HEK293 (cell line): ENCODE measurements at regions not wholly inside any gene's neighbourhood (a gene's known extent, or its start where the extent isn't known, plus 50 kb on each side); places are given as distances from the start of the nearest gene placed in this dataset.

ENCODE experiments used
- CTCF ChIA-PET: fragments of 350-600 bp; formaldehyde crosslinking; extraction: SDS; loops from one replicate; lab custom pipeline; 2021; ENCODE audit warnings: antibody characterized with exemption; lab: Yijun Ruan, JAX
- POLR2A ChIA-PET: fragments of 300-600 bp; formaldehyde crosslinking; extraction: SDS; loops from one replicate; lab custom pipeline; 2020; ENCODE audit warnings: antibody characterized with exemption, inconsistent platforms; lab: Yijun Ruan, JAX
- H3K27ac ChIP-seq: fragments of 200-500 bp; sonication (Bioruptor generic); 2 replicates; pipeline ENCODE4 v1.5.1; 2014; ENCODE audit warnings: low read depth, low read length, control low read depth, inconsistent platforms; ENCODE audit errors: extremely low read depth
- H3K36me3 ChIP-seq, 2 experiments: fragments of 200-500 bp in 1 of 2; sonication (Bioruptor generic) in 1 of 2; 1 replicate in 1 of 2; 2 replicates in 1 of 2; pipeline ENCODE4 v1.5.1; 2014 to 2017; ENCODE audit warnings: inconsistent platforms in 2 of 2, low read length in 2 of 2; ENCODE audit not compliant: control insufficient read depth in 2 of 2, insufficient read depth in 1 of 2
- H3K4me1 ChIP-seq: fragments of 200-500 bp; sonication (Bioruptor generic); 2 replicates; pipeline ENCODE4 v1.5.1; 2014; ENCODE audit warnings: mild to moderate bottlenecking, low read length, inconsistent platforms; ENCODE audit not compliant: control insufficient read depth, insufficient read depth
- H3K4me3 ChIP-seq: 2 replicates; pipeline ENCODE4 v1.5.1; 2011; ENCODE audit warnings: low read depth, mild to moderate bottlenecking, control low read depth, low read length, moderate library complexity
- H3K9me3 ChIP-seq: fragments of 200-500 bp; sonication (Bioruptor generic); 2 replicates; pipeline ENCODE4 v1.5.1; 2014; ENCODE audit warnings: low read depth, low read length, inconsistent platforms; ENCODE audit not compliant: control insufficient read depth, insufficient read depth
- AEBP2 ChIP-seq: fragments of 450-650 bp; formaldehyde crosslinking; IDR thresholded peaks from 2 replicates; pipeline ENCODE4 v1.5.1; 2016; ENCODE audit warnings: missing biosample characterization, missing genetic modification characterization, borderline replicate concordance
- EGR2 ChIP-seq: fragments of 450-650 bp; formaldehyde crosslinking; IDR thresholded peaks from 2 replicates; pipeline ENCODE4 v1.5.1; 2016; ENCODE audit warnings: low read depth, missing biosample characterization, missing genetic modification characterization
- HOXC10 ChIP-seq: sonication (generic); formaldehyde crosslinking; IDR thresholded peaks from 2 replicates; pipeline ENCODE4 v1.8.1; 2023; ENCODE audit warnings: mild to moderate bottlenecking, missing genetic modification reagents
- MYNN ChIP-seq: fragments of 450-650 bp; formaldehyde crosslinking; IDR thresholded peaks from 2 replicates; pipeline ENCODE4 v1.5.1; 2016; ENCODE audit warnings: missing biosample characterization, missing genetic modification characterization, borderline replicate concordance
- SALL2 ChIP-seq: fragments of 450-650 bp; formaldehyde crosslinking; IDR thresholded peaks from 2 replicates; pipeline ENCODE4 v1.5.0; 2017; ENCODE audit warnings: missing biosample characterization, mild to moderate bottlenecking, missing genetic modification characterization, borderline replicate concordance
- ZBTB1 ChIP-seq: fragments of 450-650 bp; formaldehyde crosslinking; IDR thresholded peaks from 2 replicates; pipeline ENCODE4 v1.5.1; 2016; ENCODE audit warnings: missing biosample characterization, missing genetic modification characterization
- ZNF223 ChIP-seq: fragments of 450-650 bp; formaldehyde crosslinking; IDR thresholded peaks from 2 replicates; pipeline ENCODE4 v1.5.1; 2016; ENCODE audit warnings: missing biosample characterization, missing genetic modification characterization
- ZNF324 ChIP-seq: fragments of 450-650 bp; formaldehyde crosslinking; IDR thresholded peaks from 2 replicates; pipeline ENCODE4 v1.5.1; 2016; ENCODE audit warnings: missing biosample characterization, missing genetic modification characterization
- ZNF350 ChIP-seq: fragments of 450-650 bp; formaldehyde crosslinking; IDR thresholded peaks from 2 replicates; pipeline ENCODE4 v1.5.0; 2017; ENCODE audit warnings: missing biosample characterization, mild to moderate bottlenecking, missing genetic modification characterization
- ZNF530 ChIP-seq: fragments of 450-650 bp; formaldehyde crosslinking; IDR thresholded peaks from 2 replicates; pipeline ENCODE4 v1.5.1; 2016; ENCODE audit warnings: low read depth, missing biosample characterization, missing genetic modification characterization
- ZNF548 ChIP-seq: fragments of 450-650 bp; formaldehyde crosslinking; IDR thresholded peaks from 2 replicates; pipeline ENCODE4 v1.5.1; 2016; ENCODE audit warnings: missing biosample characterization, missing genetic modification characterization
- ZNF560 ChIP-seq: fragments of 450-650 bp; formaldehyde crosslinking; IDR thresholded peaks from 2 replicates; pipeline ENCODE4 v1.5.1; 2017; ENCODE audit warnings: missing biosample characterization, missing genetic modification characterization, borderline replicate concordance
- ZNF571 ChIP-seq: fragments of 450-650 bp; formaldehyde crosslinking; IDR thresholded peaks from 2 replicates; pipeline ENCODE4 v1.5.0; 2017; ENCODE audit warnings: missing biosample characterization, missing genetic modification characterization
- ZNF704 ChIP-seq: fragments of 450-650 bp; formaldehyde crosslinking; IDR thresholded peaks from 2 replicates; pipeline ENCODE4 v1.5.1; 2016; ENCODE audit warnings: missing biosample characterization, missing genetic modification characterization
- TF ChIP-seq, protein P1 (sequence below): fragments of 450-650 bp; formaldehyde crosslinking; IDR thresholded peaks from 2 replicates; pipeline ENCODE4 v1.5.1; 2016; ENCODE audit warnings: missing biosample characterization, missing genetic modification characterization
- TF ChIP-seq, protein P2 (sequence below): fragments of 450-650 bp; formaldehyde crosslinking; IDR thresholded peaks from 2 replicates; pipeline ENCODE4 v1.5.1; 2016; ENCODE audit warnings: missing biosample characterization, missing genetic modification characterization
- TF ChIP-seq, protein P3 (sequence below): fragments of 450-650 bp; formaldehyde crosslinking; IDR thresholded peaks from 2 replicates; pipeline ENCODE4 v1.5.1; 2016; ENCODE audit warnings: missing biosample characterization, missing genetic modification characterization, low read depth

DNA sequence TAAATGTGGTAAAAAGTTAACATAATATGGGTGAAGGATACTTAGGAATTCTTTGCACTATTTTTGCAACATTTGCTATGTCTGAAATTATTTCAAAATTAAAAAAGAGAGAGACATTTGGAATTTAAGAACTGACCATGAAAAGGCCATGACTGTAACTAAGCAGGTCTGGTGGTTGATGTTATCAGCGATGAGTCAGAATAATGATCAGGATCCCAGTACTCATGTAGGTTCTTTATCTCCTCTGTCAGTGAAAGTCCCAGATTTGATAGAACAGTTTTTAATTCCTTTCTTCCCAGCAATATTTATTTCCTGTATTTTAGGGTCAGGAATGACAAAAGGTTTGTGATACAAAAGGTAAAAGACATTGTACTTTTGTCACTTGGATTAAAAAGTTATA is 242.4 kb upstream of the ZNF521 start (continued):
- TF ChIP-seq AEBP2 (tag by site-specific recombination) = no peak
- no peak for TF ChIP-seq ZNF223 (tag by site-specific recombination)
- no peak for TF ChIP-seq SALL2 (tag by site-specific recombination)
- no peak for TF ChIP-seq HOXC10 (CRISPR knock-in tag)
- no peak for TF ChIP-seq EGR2 (tag by site-specific recombination)
- no peak for TF ChIP-seq ZNF324 (tag by site-specific recombination)

GRCh38 chr18:25592804-25593360 is 240.9 kb upstream of the ZNF521 start:
- TF ChIP-seq ZBTB1 (tag by site-specific recombination) (no peak), ZNF548 (tag by site-specific recombination) (no peak), ZNF704 (tag by site-specific recombination) (no peak), ZNF530 (tag by site-specific recombination) (no peak), MYNN (no peak), ZNF571 (tag by site-specific recombination) (no peak), HOXC10 (CRISPR knock-in tag) (no peak), ZNF350 (tag by site-specific recombination) (no peak), ZNF560 (tag by site-specific recombination) (no peak)
- TF ChIP-seq, protein P1, sequence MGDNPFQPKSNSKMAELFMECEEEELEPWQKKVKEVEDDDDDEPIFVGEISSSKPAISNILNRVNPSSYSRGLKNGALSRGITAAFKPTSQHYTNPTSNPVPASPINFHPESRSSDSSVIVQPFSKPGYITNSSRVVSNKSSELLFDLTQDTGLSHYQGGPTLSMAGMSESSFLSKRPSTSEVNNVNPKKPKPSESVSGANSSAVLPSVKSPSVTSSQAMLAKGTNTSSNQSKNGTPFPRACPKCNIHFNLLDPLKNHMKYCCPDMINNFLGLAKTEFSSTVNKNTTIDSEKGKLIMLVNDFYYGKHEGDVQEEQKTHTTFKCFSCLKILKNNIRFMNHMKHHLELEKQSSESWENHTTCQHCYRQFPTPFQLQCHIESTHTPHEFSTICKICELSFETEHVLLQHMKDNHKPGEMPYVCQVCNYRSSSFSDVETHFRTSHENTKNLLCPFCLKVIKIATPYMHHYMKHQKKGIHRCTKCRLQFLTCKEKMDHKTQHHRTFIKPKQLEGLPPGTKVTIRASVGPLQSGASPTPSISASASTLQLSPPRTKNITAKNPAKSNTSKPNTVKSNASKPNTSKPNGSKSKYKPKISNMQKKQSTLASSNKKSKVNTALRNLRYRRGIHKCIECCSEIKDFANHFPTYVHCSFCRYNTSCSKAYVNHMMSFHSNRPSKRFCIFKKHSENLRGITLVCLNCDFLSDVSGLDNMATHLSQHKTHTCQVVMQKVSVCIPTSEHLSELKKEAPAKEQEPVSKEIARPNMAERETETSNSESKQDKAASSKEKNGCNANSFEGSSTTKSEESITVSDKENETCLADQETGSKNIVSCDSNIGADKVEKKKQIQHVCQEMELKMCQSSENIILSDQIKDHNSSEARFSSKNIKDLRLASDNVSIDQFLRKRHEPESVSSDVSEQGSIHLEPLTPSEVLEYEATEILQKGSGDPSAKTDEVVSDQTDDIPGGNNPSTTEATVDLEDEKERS (tag by site-specific recombination) = no peak
- TF ChIP-seq, protein P2, sequence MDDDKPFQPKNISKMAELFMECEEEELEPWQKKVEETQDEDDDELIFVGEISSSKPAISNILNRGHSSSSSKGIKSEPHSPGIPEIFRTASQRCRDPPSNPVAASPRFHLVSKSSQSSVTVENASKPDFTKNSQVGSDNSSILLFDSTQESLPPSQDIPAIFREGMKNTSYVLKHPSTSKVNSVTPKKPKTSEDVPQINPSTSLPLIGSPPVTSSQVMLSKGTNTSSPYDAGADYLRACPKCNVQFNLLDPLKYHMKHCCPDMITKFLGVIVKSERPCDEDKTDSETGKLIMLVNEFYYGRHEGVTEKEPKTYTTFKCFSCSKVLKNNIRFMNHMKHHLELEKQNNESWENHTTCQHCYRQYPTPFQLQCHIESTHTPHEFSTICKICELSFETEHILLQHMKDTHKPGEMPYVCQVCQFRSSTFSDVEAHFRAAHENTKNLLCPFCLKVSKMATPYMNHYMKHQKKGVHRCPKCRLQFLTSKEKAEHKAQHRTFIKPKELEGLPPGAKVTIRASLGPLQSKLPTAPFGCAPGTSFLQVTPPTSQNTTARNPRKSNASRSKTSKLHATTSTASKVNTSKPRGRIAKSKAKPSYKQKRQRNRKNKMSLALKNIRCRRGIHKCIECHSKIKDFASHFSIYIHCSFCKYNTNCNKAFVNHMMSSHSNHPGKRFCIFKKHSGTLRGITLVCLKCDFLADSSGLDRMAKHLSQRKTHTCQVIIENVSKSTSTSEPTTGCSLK = no peak
- TF ChIP-seq, protein P3, sequence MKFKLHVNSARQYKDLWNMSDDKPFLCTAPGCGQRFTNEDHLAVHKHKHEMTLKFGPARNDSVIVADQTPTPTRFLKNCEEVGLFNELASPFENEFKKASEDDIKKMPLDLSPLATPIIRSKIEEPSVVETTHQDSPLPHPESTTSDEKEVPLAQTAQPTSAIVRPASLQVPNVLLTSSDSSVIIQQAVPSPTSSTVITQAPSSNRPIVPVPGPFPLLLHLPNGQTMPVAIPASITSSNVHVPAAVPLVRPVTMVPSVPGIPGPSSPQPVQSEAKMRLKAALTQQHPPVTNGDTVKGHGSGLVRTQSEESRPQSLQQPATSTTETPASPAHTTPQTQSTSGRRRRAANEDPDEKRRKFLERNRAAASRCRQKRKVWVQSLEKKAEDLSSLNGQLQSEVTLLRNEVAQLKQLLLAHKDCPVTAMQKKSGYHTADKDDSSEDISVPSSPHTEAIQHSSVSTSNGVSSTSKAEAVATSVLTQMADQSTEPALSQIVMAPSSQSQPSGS = no peak
- H3K4me3 ChIP-seq = no peak overlapping the region
- H3K9me3 ChIP-seq = no peaks in the 10 kb centered on the region
- H3K27ac ChIP-seq = no peak overlapping the region
- no peaks in the 10 kb centered on the region for H3K36me3 ChIP-seq
- no peaks in the 10 kb centered on the region for H3K4me1 ChIP-seq
- ChIA-PET CTCF (interaction anchor here (0.5 to 1.2 kb wide), 9 partner anchors 12 to 239 kb away, joined by 3 to 4 read pairs (median 3); no protein-coding TSS in a partner anchor), POLR2A (no interaction called here)
